Progenitor cell of endocrine pancreas (in vitro differentiated cells): ENCODE measurements at regions not wholly inside any gene's neighbourhood (a gene's known extent, or its start where the extent isn't known, plus 50 kb on each side); places are given as distances from the start of the nearest gene placed in this dataset.

Source experiments
- DNase-seq: peaks from one replicate; pipeline ENCODE4 v3.0.0; 2021; ENCODE audit warnings: low spot score; ENCODE audit not compliant: unreplicated experiment
- H3K27ac Mint-ChIP-seq: 2 replicates; pipeline ENCODE4 v1.8.0; 2021; ENCODE audit warnings: mild to moderate bottlenecking, moderate library complexity, mixed read lengths
- H3K27me3 Mint-ChIP-seq: 2 replicates; pipeline ENCODE4 v1.8.0; 2021; ENCODE audit warnings: mixed read lengths
- H3K36me3 Mint-ChIP-seq: 2 replicates; pipeline ENCODE4 v1.8.0; 2022; ENCODE audit warnings: mixed read lengths; ENCODE audit not compliant: insufficient read depth
- H3K4me1 Mint-ChIP-seq: 2 replicates; pipeline ENCODE4 v1.8.0; 2021; ENCODE audit warnings: low read depth, mixed read lengths
- H3K4me3 Mint-ChIP-seq: 2 replicates; pipeline ENCODE4 v1.8.0; 2021; ENCODE audit warnings: low read depth, mild to moderate bottlenecking, moderate library complexity, mixed read lengths
- H3K9me3 Mint-ChIP-seq: 2 replicates; pipeline ENCODE4 v1.8.0; 2021; ENCODE audit warnings: low read depth, mixed read lengths
- CTCF ChIP-seq: fragments of 200-600 bp; sonication (generic); IDR thresholded peaks from one replicate; pipeline ENCODE4 v1.5.0; 2021; ENCODE audit warnings: antibody characterized with exemption, mild to moderate bottlenecking; ENCODE audit not compliant: unreplicated experiment

- Mint-ChIP-seq H3K4me3 (no peak overlapping the region), H3K4me1 (no peaks in the 10 kb centered on the region), H3K27ac (no peak overlapping the region), H3K9me3 (peaks cover 56% of the 10 kb centered on the region), H3K27me3 (no peaks in the 10 kb centered on the region), H3K36me3 (peaks cover 44% of the 10 kb centered on the region)
- TF ChIP-seq CTCF, result no peak
- no peak for DNase-seq
Measured at GRCh38 chr4:123050018-123050417, 127.6 kb upstream of the NUDT6 start.

GRCh38 chr4:123052007-123052406 is 129.6 kb upstream of the NUDT6 start:
- no peaks in the 10 kb centered on the region for H3K4me1 Mint-ChIP-seq
- H3K27me3 Mint-ChIP-seq, result no peaks in the 10 kb centered on the region
- peaks cover 34% of the 10 kb centered on the region for H3K36me3 Mint-ChIP-seq
- DNase-seq, result no peak
- H3K4me3 Mint-ChIP-seq, result no peak overlapping the region
- H3K9me3 Mint-ChIP-seq, result peaks cover 46% of the 10 kb centered on the region
- TF ChIP-seq CTCF, result no peak
- H3K27ac Mint-ChIP-seq, result no peak overlapping the region

GRCh38 chr4:123055943-123056342 is 133.5 kb upstream of the NUDT6 start:
- H3K36me3 Mint-ChIP-seq, result peaks cover 31% of the 10 kb centered on the region
- H3K27me3 Mint-ChIP-seq, result no peaks in the 10 kb centered on the region
- TF ChIP-seq CTCF, result no peak
- no peak for DNase-seq
- H3K27ac Mint-ChIP-seq, result no peak overlapping the region
- H3K4me3 Mint-ChIP-seq, result no peak overlapping the region
- H3K9me3 Mint-ChIP-seq, result peaks cover 18% of the 10 kb centered on the region
- H3K4me1 Mint-ChIP-seq, result no peaks in the 10 kb centered on the region

GRCh38 chr4:123060039-123060770 is 137.8 kb upstream of the NUDT6 start:
- H3K27me3 Mint-ChIP-seq, result no peaks in the 10 kb centered on the region
- H3K4me1 Mint-ChIP-seq, result no peaks in the 10 kb centered on the region
- no peak overlapping the region for H3K4me3 Mint-ChIP-seq
- DNase-seq, result no peak
- H3K27ac Mint-ChIP-seq, result no peak overlapping the region
- H3K36me3 Mint-ChIP-seq, result peaks cover 17% of the 10 kb centered on the region
- TF ChIP-seq CTCF, result no peak
- H3K9me3 Mint-ChIP-seq, result peaks cover 6% of the 10 kb centered on the region

GRCh38 chr4:123064390-123064789 is 142.0 kb upstream of the NUDT6 start:
- peaks cover 6% of the 10 kb centered on the region for H3K36me3 Mint-ChIP-seq
- H3K4me3 Mint-ChIP-seq, result no peak overlapping the region
- DNase-seq, result no peak
- peaks cover 2% of the 10 kb centered on the region for H3K9me3 Mint-ChIP-seq
- H3K27ac Mint-ChIP-seq, result no peak overlapping the region
- no peaks in the 10 kb centered on the region for H3K27me3 Mint-ChIP-seq
- no peak for TF ChIP-seq CTCF
- H3K4me1 Mint-ChIP-seq, result no peaks in the 10 kb centered on the region
